ENCODE measurements at regions not wholly inside any gene's neighbourhood (a gene's known extent, or its start where the extent isn't known, plus 50 kb on each side); places are given as distances from the start of the nearest gene placed in this dataset.

GRCh38 chr13:71382285-71382684 lies 484.7 kb downstream of the DACH1 start:
- peaks cover 2% of the 10 kb centered on the region for H3K36me3 Mint-ChIP-seq (ENCODE audit: unreplicated experiment)
- H3K9me3 Mint-ChIP-seq (ENCODE audit: unreplicated experiment), result peaks cover 1% of the 10 kb centered on the region
- no peak for DNase-seq
- no peak overlapping the region for H3K27ac Mint-ChIP-seq (ENCODE audit: unreplicated experiment)
- H3K4me1 Mint-ChIP-seq (ENCODE audit: low read depth, unreplicated experiment), result peaks cover 16% of the 10 kb centered on the region
- no peaks in the 10 kb centered on the region for H3K27me3 Mint-ChIP-seq (ENCODE audit: unreplicated experiment)
- TF ChIP-seq, protein P1, sequence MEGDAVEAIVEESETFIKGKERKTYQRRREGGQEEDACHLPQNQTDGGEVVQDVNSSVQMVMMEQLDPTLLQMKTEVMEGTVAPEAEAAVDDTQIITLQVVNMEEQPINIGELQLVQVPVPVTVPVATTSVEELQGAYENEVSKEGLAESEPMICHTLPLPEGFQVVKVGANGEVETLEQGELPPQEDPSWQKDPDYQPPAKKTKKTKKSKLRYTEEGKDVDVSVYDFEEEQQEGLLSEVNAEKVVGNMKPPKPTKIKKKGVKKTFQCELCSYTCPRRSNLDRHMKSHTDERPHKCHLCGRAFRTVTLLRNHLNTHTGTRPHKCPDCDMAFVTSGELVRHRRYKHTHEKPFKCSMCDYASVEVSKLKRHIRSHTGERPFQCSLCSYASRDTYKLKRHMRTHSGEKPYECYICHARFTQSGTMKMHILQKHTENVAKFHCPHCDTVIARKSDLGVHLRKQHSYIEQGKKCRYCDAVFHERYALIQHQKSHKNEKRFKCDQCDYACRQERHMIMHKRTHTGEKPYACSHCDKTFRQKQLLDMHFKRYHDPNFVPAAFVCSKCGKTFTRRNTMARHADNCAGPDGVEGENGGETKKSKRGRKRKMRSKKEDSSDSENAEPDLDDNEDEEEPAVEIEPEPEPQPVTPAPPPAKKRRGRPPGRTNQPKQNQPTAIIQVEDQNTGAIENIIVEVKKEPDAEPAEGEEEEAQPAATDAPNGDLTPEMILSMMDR (IDR thresholded peaks at IDR 0.05; ENCODE audit: partially characterized antibody, unreplicated experiment), result no peak
- no peak overlapping the region for H3K4me3 Mint-ChIP-seq (ENCODE audit: unreplicated experiment)

DNA sequence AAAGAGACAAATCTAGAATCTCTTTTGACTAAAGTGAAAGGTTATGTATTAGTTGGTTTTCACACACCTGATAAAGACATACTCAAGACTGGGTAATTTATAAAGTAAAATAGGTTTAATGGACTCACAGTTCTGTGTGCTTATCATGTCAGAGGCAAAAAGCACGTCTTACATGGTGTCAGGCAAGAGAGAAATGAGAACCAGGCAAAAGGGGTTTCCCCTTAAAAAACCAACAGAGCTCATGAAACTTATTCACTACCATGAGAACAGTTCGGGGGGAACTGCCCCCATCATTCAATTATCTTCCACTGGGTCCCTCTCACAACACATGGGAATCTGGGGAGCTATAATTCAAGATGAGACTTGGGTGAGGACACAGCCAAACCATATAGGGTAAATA lies 486.8 kb downstream of the DACH1 start:
- no peak overlapping the region for H3K4me3 Mint-ChIP-seq (ENCODE audit: unreplicated experiment)
- H3K36me3 Mint-ChIP-seq (ENCODE audit: unreplicated experiment), result no peaks in the 10 kb centered on the region
- no peaks in the 10 kb centered on the region for H3K27me3 Mint-ChIP-seq (ENCODE audit: unreplicated experiment)
- DNase-seq, result no peak
- H3K9me3 Mint-ChIP-seq (ENCODE audit: unreplicated experiment), result no peaks in the 10 kb centered on the region
- H3K27ac Mint-ChIP-seq (ENCODE audit: unreplicated experiment), result peak overlapping the region; percentile 26
- H3K4me1 Mint-ChIP-seq (ENCODE audit: low read depth, unreplicated experiment), result peaks cover 16% of the 10 kb centered on the region
- TF ChIP-seq, protein P1 (IDR thresholded peaks at IDR 0.05; ENCODE audit: partially characterized antibody, unreplicated experiment), result no peak

DNA sequence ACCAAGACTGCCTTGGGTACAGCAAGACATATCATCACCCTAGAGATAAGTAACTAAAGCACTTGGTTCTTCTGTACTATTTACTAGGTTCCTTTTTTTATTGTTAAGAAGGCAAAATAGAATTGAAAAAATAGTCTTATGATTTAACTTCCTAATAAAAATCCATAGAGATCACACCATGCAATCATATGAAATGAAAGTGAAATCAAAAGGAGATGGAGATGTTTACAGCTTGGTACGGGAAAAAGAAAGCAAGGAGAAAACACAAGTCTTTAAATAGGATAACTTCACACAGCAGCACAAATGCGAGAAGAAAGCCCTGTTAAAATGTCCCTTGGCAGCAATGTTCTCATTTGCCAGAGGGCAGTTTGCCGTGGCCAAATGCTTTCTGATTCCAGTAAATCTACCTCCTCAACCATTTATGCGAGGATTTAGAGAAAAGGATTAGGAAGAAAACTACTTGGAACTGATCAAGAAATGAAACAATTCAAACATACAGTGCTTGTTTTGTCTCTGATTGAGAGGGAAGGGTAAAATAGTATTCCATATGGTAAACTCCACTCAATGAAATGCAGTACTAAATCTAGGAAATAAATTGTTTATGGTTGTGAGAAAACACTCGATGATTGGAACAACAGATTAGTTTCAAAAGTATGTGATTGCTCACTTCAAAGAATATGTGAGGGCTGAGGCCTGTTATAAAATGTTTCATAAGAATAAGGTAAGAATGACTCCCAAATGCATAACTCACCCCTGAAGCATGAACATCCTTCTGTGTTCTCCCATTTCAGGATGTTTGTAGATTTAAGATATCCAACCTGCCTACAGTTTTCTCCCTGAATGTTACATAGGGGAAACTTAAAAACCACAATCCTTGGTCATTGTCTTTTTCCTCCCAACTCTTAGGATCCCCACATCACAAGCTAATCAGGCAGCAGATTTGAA lies 487.8 kb downstream of the DACH1 start:
- Mint-ChIP-seq H3K27ac (ENCODE audit: unreplicated experiment) (no peak overlapping the region), H3K9me3 (ENCODE audit: unreplicated experiment) (no peaks in the 10 kb centered on the region), H3K36me3 (ENCODE audit: unreplicated experiment) (no peaks in the 10 kb centered on the region), H3K4me3 (ENCODE audit: unreplicated experiment) (no peak overlapping the region), H3K27me3 (ENCODE audit: unreplicated experiment) (no peaks in the 10 kb centered on the region), H3K4me1 (ENCODE audit: low read depth, unreplicated experiment) (peaks cover 22% of the 10 kb centered on the region)
- DNase-seq, result no peak
- TF ChIP-seq, protein P1 (IDR thresholded peaks at IDR 0.05; ENCODE audit: partially characterized antibody, unreplicated experiment), result no peak

DNA sequence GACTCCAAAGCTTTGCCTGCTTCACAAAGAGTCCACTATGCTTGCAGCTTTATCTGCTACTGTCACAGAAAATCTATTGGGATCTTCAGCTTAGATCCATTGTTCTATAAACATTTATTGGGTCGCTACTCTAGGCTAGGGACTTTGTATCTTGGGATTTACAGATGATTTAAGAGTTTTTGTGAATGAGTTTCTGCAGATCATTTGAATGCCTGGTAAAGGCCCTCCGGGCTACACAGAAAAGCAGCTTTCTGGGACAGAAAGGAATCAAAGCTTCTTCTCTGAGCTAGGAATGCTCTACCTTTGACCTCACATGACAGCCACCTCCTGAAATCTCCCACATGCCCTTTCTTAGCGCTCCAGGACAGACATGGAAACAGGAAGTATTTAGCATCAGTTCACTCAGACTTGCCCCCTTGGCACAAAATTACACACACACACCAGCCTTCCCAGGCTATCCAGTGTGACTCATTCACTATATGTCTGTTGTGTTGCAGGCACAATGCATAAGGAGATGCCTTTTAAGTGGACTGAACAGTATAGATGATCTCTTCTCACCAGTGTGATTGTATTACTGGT lies 492.4 kb downstream of the DACH1 start:
- TF ChIP-seq, protein P1 (IDR thresholded peaks at IDR 0.05; ENCODE audit: partially characterized antibody, unreplicated experiment), result no peak
- no peak overlapping the region for H3K27ac Mint-ChIP-seq (ENCODE audit: unreplicated experiment)
- H3K4me3 Mint-ChIP-seq (ENCODE audit: unreplicated experiment), result no peak overlapping the region
- H3K27me3 Mint-ChIP-seq (ENCODE audit: unreplicated experiment), result no peaks in the 10 kb centered on the region
- H3K4me1 Mint-ChIP-seq (ENCODE audit: low read depth, unreplicated experiment), result peaks cover 14% of the 10 kb centered on the region
- H3K36me3 Mint-ChIP-seq (ENCODE audit: unreplicated experiment), result no peaks in the 10 kb centered on the region
- H3K9me3 Mint-ChIP-seq (ENCODE audit: unreplicated experiment), result peaks cover 2% of the 10 kb centered on the region
- no peak for DNase-seq

DNA sequence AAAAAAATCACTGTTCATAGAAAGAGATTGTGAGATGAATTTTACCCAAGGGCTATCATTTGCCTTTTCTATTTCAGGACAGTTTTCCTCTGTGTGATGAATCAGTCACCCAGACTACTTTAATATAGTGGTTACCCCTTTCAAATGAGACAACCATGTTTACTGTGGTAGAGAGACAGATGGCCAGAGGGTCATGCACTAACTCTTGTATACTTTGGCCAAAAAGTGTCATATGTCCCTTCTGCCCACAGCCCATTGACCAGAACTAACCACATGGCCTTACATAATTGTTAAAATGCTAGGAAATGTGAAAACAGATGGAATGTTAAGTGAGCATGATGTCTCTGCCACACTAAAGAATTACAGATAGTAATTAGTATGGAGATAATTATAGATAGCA lies 498.7 kb downstream of the DACH1 start:
- Mint-ChIP-seq H3K36me3 (ENCODE audit: unreplicated experiment) (peaks cover 4% of the 10 kb centered on the region), H3K4me3 (ENCODE audit: unreplicated experiment) (no peak overlapping the region), H3K27ac (ENCODE audit: unreplicated experiment) (peak overlapping the region; percentile 89), H3K4me1 (ENCODE audit: low read depth, unreplicated experiment) (peaks cover 14% of the 10 kb centered on the region), H3K9me3 (ENCODE audit: unreplicated experiment) (peaks cover 6% of the 10 kb centered on the region), H3K27me3 (ENCODE audit: unreplicated experiment) (no peaks in the 10 kb centered on the region)
- TF ChIP-seq, protein P1 (IDR thresholded peaks at IDR 0.05; ENCODE audit: partially characterized antibody, unreplicated experiment), result no peak
- no peak for DNase-seq
